ENCODE measurements at regions not wholly inside any gene's neighbourhood (a gene's known extent, or its start where the extent isn't known, plus 50 kb on each side); places are given as distances from the start of the nearest gene placed in this dataset.

DNA sequence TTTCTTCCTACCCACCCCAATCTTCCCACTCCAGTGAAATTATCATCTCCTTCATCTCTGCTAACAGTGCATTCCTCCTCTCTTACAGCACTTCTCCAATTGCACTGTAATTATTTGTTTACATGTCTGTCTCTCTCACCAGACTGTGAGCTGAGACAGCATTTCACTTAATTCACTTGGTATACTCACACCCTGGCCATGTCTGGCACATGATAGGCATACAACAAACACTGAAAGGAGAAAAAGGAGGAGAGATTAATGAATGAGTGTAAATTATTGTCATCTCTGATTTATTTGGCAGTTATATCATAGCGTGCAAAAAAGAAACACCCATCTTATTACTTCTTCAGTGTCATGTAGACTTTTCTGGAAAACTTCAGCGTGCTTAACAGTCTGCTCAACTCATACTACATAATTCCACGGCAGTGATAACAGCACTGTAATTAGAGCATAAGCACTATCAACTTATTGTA lies 452.3 kb downstream of the ADAMTS20 start:
- no peak for DNase-seq (ENCODE audit: low read depth in 4 of 4, low spot score in 1 of 4)

DNA sequence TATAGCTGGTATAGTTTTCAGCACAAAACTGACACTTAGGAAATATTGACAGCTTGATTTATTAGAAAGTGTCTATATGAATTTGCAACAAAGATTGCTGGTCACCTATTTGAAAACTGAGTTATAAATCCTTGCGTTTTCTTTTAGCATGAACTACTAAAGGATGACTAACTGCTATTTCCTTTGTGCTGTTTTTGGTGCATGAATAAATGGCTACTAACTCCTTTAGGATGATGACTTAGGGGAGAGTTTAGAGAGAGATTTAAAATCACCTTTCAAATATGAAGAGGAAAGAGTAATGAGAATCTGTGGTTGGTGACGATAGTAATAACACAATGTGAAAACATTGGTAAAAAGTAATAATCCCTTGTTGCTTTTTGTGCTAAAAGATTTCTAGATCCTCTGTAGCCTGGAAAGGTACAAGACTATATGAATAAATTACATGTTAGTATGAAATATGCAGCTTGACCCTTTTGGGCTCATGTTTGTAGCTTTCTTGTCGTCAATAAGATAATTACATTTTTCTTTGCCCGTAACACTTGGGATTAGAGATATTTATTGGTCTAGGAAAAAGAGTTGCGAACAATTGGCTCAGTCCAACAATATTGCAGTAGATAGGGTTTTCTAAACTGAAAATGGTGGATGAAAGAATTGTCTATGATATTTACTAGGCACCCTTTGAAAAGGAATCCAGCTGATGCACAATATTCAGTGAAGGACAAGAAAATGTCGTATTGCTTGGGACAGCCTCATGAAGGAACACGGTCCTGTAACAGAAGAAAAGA lies 453.0 kb downstream of the ADAMTS20 start:
- DNase-seq (ENCODE audit: low read depth in 4 of 4, low spot score in 1 of 4): no peak

GRCh38 chr12:43098071-43098470 lies 453.9 kb downstream of the ADAMTS20 start:
- no peak for DNase-seq (ENCODE audit: low read depth in 4 of 4, low spot score in 1 of 4)

DNA sequence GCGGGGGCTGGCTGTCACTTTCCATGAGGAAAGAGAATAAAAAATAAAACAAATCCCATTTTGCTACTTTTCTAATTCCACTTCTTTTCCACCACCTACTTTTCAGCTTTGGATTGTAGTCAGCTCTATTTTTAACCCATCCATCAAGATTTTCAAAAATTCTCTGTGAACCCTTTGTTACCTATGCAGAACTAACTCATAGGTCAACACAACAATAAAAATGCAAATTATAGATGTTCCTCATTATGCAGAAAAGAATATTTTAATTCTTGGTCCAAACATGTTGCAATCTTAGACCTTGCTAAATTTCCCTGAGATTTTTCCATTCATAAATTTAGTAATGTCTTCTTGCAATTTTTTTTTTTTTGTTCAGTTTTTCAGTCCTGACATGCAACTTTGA lies 454.5 kb downstream of the ADAMTS20 start:
- DNase-seq (ENCODE audit: low read depth in 4 of 4, low spot score in 1 of 4): no peak

- no peak for DNase-seq (ENCODE audit: low read depth in 4 of 4, low spot score in 1 of 4)
These were observed 456.2 kb downstream of the ADAMTS20 start for GRCh38 chr12:43095669-43096280.

DNA sequence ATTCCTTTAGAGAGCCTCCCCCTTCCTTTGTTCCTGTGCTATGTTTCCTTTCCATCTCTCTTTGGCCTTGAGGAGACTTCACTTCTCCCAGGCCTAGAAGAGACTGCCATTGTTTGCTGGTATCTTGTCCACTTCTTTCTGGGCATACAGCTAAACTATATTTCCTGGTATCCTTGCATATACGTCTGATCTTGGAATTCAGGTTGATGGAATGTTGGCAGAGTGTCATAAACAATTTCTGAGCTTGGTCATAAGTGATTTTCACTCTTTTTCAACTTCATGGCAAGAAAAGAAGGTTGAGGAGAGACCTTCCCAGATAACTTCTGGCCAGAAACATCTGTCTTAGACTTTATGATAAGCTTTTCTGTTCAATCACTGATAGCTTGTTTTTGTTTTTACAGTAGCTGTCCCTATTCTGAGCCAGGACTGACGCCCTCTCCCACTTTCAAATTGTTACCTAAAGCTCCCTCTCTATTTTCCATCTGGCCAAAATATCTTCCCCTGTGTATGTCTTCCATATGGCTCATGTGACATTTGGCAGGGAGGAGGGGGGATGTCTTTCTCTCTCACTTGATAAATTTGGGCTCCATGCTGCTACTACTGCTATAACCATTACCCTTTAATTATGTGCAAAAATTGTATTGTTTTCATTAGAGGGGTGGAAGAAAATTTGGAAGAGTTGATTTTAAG lies 457.0 kb downstream of the ADAMTS20 start:
- DNase-seq (ENCODE audit: low read depth in 4 of 4, low spot score in 1 of 4): no peak

DNA sequence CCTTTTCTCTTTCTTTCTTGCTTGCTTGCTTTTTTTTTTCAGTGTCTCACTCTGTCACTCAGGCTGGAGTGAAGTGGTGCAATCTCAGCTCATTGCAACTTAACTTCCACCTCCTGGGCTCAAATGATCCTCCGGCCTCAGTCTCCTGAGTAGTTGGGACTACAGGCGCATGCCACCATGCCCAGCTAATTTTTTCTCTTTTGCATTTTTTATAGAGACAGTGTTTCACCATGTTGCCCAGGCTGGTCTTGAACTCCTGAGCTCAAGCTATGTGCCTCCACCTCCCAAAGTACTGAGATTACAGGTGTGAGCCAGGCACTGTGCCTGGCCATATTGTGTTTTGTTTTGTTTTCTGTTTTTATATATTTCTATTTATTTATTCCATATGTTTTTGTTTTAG lies 461.0 kb downstream of the ADAMTS20 start:
- no peak for DNase-seq (ENCODE audit: low read depth in 4 of 4, low spot score in 1 of 4)

DNA sequence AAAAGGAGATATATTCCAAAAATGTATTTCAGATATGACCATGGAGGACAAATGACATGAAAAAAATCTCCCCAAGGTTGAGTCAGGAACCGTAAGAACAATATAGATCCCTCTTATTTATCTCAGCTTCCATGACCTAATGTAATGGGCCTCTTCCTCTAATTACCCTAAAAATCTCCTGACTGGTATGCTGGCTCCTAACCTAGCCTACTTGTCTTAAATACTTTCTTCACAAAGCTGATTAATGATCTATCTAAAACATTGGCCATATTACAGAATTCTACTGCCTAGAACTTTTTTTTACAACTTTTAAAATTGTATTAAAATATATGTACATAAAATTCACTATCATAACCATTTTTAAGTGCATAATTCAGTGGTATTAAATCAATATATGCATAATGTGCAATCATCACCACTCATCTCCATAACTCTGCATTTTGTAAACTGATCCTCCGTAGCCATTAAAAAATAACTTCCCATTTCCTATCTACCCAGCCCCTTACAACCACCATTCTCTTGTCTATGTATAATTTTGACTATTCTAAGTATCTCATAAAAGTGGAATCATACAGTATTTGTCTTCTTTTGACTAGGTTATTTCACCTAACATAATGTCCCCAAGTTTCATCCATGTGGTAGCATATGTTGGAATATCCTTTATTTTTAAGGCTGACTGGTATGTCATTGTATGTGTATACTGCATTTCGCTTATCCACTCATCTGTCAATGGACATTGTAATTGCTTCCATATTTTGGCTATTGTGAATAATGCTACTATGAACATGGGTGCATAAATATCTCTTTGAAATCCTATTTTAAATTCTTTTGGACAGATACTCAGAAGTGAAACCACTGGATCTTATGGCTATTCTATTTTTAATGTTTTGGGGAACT lies 464.6 kb downstream of the ADAMTS20 start:
- DNase-seq (ENCODE audit: low read depth in 4 of 4, low spot score in 1 of 4): no peak

- no peak for DNase-seq (ENCODE audit: low read depth in 4 of 4, low spot score in 1 of 4)
These were observed 472.5 kb downstream of the ADAMTS20 start for GRCh38 chr12:43079476-43079875.

DNA sequence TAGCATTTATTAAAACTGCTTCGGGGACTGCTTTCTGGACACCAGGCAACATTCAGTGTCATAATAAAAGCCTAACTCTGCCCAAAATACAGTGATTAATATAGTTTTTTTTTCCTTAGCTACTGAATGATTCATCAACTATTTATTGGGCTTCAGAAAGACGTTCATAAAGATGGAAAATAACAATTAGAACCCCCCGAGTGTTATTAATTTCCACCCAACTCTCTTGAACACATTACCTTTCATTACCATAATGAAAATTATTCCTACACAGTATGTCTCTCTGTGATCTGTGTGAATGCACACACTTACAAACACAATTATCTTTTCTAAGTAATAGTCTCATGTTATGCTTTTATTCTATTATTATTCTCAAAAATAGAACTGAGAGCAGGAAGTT lies 473.0 kb downstream of the ADAMTS20 start:
- no peak for DNase-seq (ENCODE audit: low read depth in 4 of 4, low spot score in 1 of 4)

- DNase-seq (ENCODE audit: low read depth in 4 of 4, low spot score in 1 of 4): no peak
These were observed 479.6 kb downstream of the ADAMTS20 start for GRCh38 chr12:43072431-43072830.

DNA sequence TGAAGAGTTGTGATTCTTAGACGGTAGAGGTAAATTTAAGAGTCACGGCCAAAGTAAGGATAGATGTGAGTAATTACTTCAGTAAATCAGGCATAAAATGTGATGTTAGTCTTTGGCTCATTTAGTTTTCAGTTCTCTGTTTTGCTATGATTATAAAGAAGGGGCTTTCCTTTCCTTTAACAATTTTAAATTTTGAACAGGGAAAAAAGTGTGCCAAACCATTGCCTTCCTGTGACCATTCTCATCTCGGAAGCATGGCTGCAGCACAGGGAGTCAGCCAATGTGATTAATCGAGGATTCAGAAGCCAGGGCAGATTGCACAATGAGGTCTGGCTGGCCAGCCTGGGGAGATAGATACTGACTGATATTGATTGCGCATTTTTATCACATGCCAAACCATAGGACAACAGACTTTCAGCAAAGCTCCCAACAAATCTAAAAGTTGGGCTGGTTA lies 480.2 kb upstream of the PRICKLE1 start:
- no peak for DNase-seq (ENCODE audit: low read depth in 4 of 4, low spot score in 1 of 4)

GRCh38 chr12:43066471-43066870 lies 476.9 kb upstream of the PRICKLE1 start:
- no peak for DNase-seq (ENCODE audit: low read depth in 4 of 4, low spot score in 1 of 4)

- DNase-seq (ENCODE audit: low read depth in 4 of 4, low spot score in 1 of 4): no peak
These were observed 474.1 kb upstream of the PRICKLE1 start for GRCh38 chr12:43063650-43064049.

- DNase-seq (ENCODE audit: low read depth in 4 of 4, low spot score in 1 of 4): no peak
These were observed 472.8 kb upstream of the PRICKLE1 start for GRCh38 chr12:43062201-43062895.

GRCh38 chr12:43060742-43061141 lies 471.2 kb upstream of the PRICKLE1 start:
- no peak for DNase-seq (ENCODE audit: low read depth in 4 of 4, low spot score in 1 of 4)

DNA sequence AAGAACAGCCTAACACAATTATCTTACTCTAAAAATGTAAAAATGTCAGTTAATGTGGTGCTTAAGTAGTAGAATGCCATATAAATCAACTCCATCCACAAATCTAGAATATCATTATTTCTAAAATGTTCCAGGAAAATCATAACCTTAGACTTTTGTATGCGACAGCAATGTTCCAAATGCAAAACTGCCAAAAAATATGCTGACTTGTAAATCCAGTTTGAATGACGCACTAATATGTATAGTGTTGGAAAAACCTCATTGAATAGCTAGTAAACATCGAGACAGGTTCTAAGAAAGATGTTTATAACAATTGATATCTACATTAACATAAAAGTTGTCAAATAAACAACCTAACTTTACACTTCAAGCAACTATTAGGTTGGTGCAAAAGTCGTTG lies 469.1 kb upstream of the PRICKLE1 start:
- DNase-seq (ENCODE audit: low read depth in 4 of 4, low spot score in 1 of 4): no peak

GRCh38 chr12:43057566-43057965 lies 468.0 kb upstream of the PRICKLE1 start:
- DNase-seq (ENCODE audit: low read depth in 4 of 4, low spot score in 1 of 4): no peak

- no peak for DNase-seq (ENCODE audit: low read depth in 4 of 4, low spot score in 1 of 4)
These were observed 464.5 kb upstream of the PRICKLE1 start for GRCh38 chr12:43054085-43054484.

GRCh38 chr12:43052441-43052840 lies 462.9 kb upstream of the PRICKLE1 start:
- no peak for DNase-seq (ENCODE audit: low read depth in 4 of 4, low spot score in 1 of 4)

All from stimulated activated CD4-positive, alpha-beta T cell treated with anti-CD3 and anti-CD28 coated beads, Interleukin-1b, Interleukin-23, amount 100 ng/mL, for 24 hours (primary cell).